H1 (cell line): ENCODE measurements at regions not wholly inside any gene's neighbourhood (a gene's known extent, or its start where the extent isn't known, plus 50 kb on each side); places are given as distances from the start of the nearest gene placed in this dataset.

ENCODE experiments used
- CTCF ChIA-PET: fragments of 300-600 bp; sonication (Branson Sonifier 250); formaldehyde crosslinking; loops from one replicate; lab custom pipeline; 2021; ENCODE audit not compliant: partially characterized antibody; lab: Charles Lee
- POLR2A ChIA-PET: fragments of 300-600 bp; sonication (Branson Sonifier 250); formaldehyde crosslinking; loops from one replicate; lab custom pipeline; 2021; ENCODE audit warnings: inconsistent platforms; ENCODE audit not compliant: partially characterized antibody; lab: Charles Lee
- DNase-seq, 2 experiments: peaks; one replicate each; pipeline versions ENCODE4 v3.0.0 to v3.0.0-alpha.2; 2010 to 2022; ENCODE audit warnings: low spot score in 2 of 2, low read depth in 1 of 2, mixed read lengths in 1 of 2
- FAIRE-seq: peaks from 2 replicates; lab custom pipeline; 2011; peaks lifted over from hg19 to GRCh38; lab: Jason Lieb, UNC
- H2AFZ ChIP-seq: 2 replicates; pipeline ENCODE4 v1.8.1; 2012; ENCODE audit warnings: low read length, inconsistent platforms
- H2AK5ac ChIP-seq: 2 replicates; pipeline ENCODE4 v1.6.1; 2013; ENCODE audit warnings: low read depth, low read length
- H2BK120ac ChIP-seq: replicated peaks from 2 replicates; pipeline ENCODE3; 2013; ENCODE audit warnings: low read depth, low read length, inconsistent platforms
- H2BK12ac ChIP-seq: 2 replicates; pipeline ENCODE4 v1.6.1; 2013; ENCODE audit warnings: low read depth, low read length
- H2BK15ac ChIP-seq: 2 replicates; pipeline ENCODE4 v1.6.1; 2013; ENCODE audit warnings: low read length
- H2BK20ac ChIP-seq: 2 replicates; pipeline ENCODE4 v1.6.1; 2013; ENCODE audit warnings: low read length
- H2BK5ac ChIP-seq: 2 replicates; pipeline ENCODE4 v1.6.1; 2013; ENCODE audit warnings: low read depth, low read length
- H3K14ac ChIP-seq: 2 replicates; pipeline ENCODE4 v1.6.1; 2013; ENCODE audit warnings: inconsistent platforms; ENCODE audit not compliant: insufficient read length
- H3K18ac ChIP-seq: 2 replicates; pipeline ENCODE4 v1.6.1; 2013; ENCODE audit warnings: low read length; ENCODE audit errors: extremely low read depth
- H3K23ac ChIP-seq: 2 replicates; pipeline ENCODE4 v1.6.1; 2013; ENCODE audit warnings: inconsistent platforms; ENCODE audit not compliant: insufficient read length
- H3K23me2 ChIP-seq: 2 replicates; pipeline ENCODE4 v1.6.1; 2013; ENCODE audit warnings: low read depth, low read length
- H3K27ac ChIP-seq: 2 replicates; pipeline ENCODE4 v1.6.1; 2011; ENCODE audit warnings: low read depth, low read length, inconsistent platforms
- H3K27me3 ChIP-seq, 4 experiments: replicated peaks in 1 of 4; 1 replicate in 1 of 4; 2 replicates in 3 of 4; pipeline versions ENCODE4 v1.6.1 to v1.8.1; 2011 to 2013; ENCODE audit warnings: low read length in 3 of 4, mild to moderate bottlenecking in 3 of 4, inconsistent platforms in 2 of 4, mixed read lengths in 2 of 4, moderate library complexity in 1 of 4; ENCODE audit not compliant: control insufficient read depth in 3 of 4, insufficient read depth in 3 of 4; ENCODE audit errors: extremely low read depth in 1 of 4
- H3K36me3 ChIP-seq, 4 experiments: 2 replicates each; pipeline versions ENCODE4 v1.6.1 to v1.8.1; 2011 to 2013; ENCODE audit warnings: mild to moderate bottlenecking in 4 of 4, low read length in 3 of 4, moderate library complexity in 2 of 4, control low read depth in 1 of 4, inconsistent platforms in 1 of 4; ENCODE audit not compliant: insufficient read depth in 4 of 4, control insufficient read depth in 2 of 4
- H3K4ac ChIP-seq: replicated peaks from 2 replicates; pipeline ENCODE3; 2013; ENCODE audit warnings: low read length, low read depth, mixed read lengths, inconsistent platforms; ENCODE audit not compliant: insufficient read length
- H3K4me1 ChIP-seq, 4 experiments: replicated peaks in 1 of 4; 1 replicate in 1 of 4; 2 replicates in 3 of 4; pipeline versions ENCODE4 v1.6.1 to v1.8.1; 2011 to 2013; ENCODE audit warnings: low read length in 3 of 4, inconsistent platforms in 2 of 4, mixed read lengths in 1 of 4; ENCODE audit not compliant: insufficient read depth in 4 of 4, control insufficient read depth in 3 of 4
- H3K4me2 ChIP-seq, 2 experiments: 2 replicates each; pipeline versions ENCODE4 v1.6.1 to v1.8.1; 2011 to 2013; ENCODE audit warnings: low read depth in 2 of 2, low read length in 2 of 2, control low read depth in 1 of 2, inconsistent platforms in 1 of 2, mild to moderate bottlenecking in 1 of 2; ENCODE audit not compliant: insufficient read depth in 1 of 2
- H3K4me3 ChIP-seq, 4 experiments: fragments of 200-600, 300-600 bp in 1 of 4; sonication (generic), shearing (Covaris generic), sonication (Bioruptor Twin) in 1 of 4; 2 replicates each; pipeline versions ENCODE4 v1.5.1 to v1.8.1; 2011 to 2016; ENCODE audit warnings: low read length in 4 of 4, low read depth in 3 of 4, control low read depth in 2 of 4, inconsistent platforms in 2 of 4, mild to moderate bottlenecking in 2 of 4, mixed read lengths in 1 of 4, moderate library complexity in 1 of 4; ENCODE audit not compliant: insufficient read depth in 2 of 4; ENCODE audit errors: extremely low read depth in 1 of 4
- H3K56ac ChIP-seq: replicated peaks from 2 replicates; pipeline ENCODE3; 2013; ENCODE audit warnings: low read depth, mild to moderate bottlenecking, mixed read lengths, low read length, inconsistent platforms; ENCODE audit not compliant: insufficient read length
- H3K79me1 ChIP-seq: 2 replicates; pipeline ENCODE4 v1.6.1; 2013; ENCODE audit warnings: low read depth, low read length, control low read depth
- H3K79me2 ChIP-seq, 2 experiments: 2 replicates each; pipeline versions ENCODE4 v1.6.1 to v1.8.1; 2012 to 2013; ENCODE audit warnings: low read length in 2 of 2, mild to moderate bottlenecking in 2 of 2, inconsistent platforms in 1 of 2; ENCODE audit not compliant: insufficient read depth in 2 of 2, control insufficient read depth in 1 of 2
- H3K9ac ChIP-seq, 4 experiments: replicated peaks in 1 of 4; 1 replicate in 1 of 4; 2 replicates in 3 of 4; pipeline versions ENCODE4 v1.6.1 to v1.8.1; 2011 to 2013; ENCODE audit warnings: low read depth in 3 of 4, low read length in 3 of 4, control low read depth in 2 of 4, mild to moderate bottlenecking in 2 of 4, moderate library complexity in 2 of 4, inconsistent platforms in 1 of 4; ENCODE audit errors: extremely low read depth in 1 of 4
- H3K9me3 ChIP-seq, 2 experiments: 2 replicates each; pipeline versions ENCODE4 v1.6.1 to v1.8.1; 2012 to 2013; ENCODE audit warnings: mild to moderate bottlenecking in 2 of 2, moderate library complexity in 2 of 2, control low read depth in 1 of 2, inconsistent platforms in 1 of 2, low read depth in 1 of 2, low read length in 1 of 2, mixed read lengths in 1 of 2; ENCODE audit not compliant: insufficient read depth in 2 of 2
- H4K20me1 ChIP-seq, 2 experiments: replicated peaks in 1 of 2; 2 replicates each; pipeline versions ENCODE3 to v1.8.1; 2011 to 2013; ENCODE audit warnings: inconsistent platforms in 2 of 2, low read length in 2 of 2, mild to moderate bottlenecking in 1 of 2; ENCODE audit not compliant: insufficient read depth in 2 of 2, control insufficient read depth in 1 of 2
- H4K5ac ChIP-seq: 2 replicates; pipeline ENCODE4 v1.6.1; 2013; ENCODE audit warnings: low read length, low read depth, mixed read lengths, inconsistent platforms; ENCODE audit not compliant: insufficient read length
- H4K8ac ChIP-seq: 2 replicates; pipeline ENCODE4 v1.8.0; 2013; ENCODE audit warnings: mild to moderate bottlenecking, moderate library complexity, low read length, inconsistent platforms; ENCODE audit not compliant: insufficient read depth; ENCODE audit errors: extremely low read depth
- H4K91ac ChIP-seq: replicated peaks from 2 replicates; pipeline ENCODE3; 2013; ENCODE audit warnings: low read length, mixed read lengths, inconsistent platforms; ENCODE audit not compliant: insufficient read length
- ATF3 ChIP-seq: IDR thresholded peaks from 2 replicates; pipeline ENCODE4 v1.6.1; 2011; ENCODE audit warnings: low read depth, mild to moderate bottlenecking, low read length; ENCODE audit not compliant: insufficient read depth
- BCL11A ChIP-seq, 2 experiments: IDR thresholded peaks; one replicate each; pipeline ENCODE4 v1.6.1; 2011; ENCODE audit warnings: low read depth in 2 of 2, low read length in 2 of 2, mild to moderate bottlenecking in 2 of 2
- CBX8 ChIP-seq: fragments of 300-800, 300-1000 bp; sonication (generic); IDR thresholded peaks from 2 replicates; pipeline ENCODE4 v1.7.1; 2016; ENCODE audit warnings: low read depth, low read length, borderline replicate concordance
- CREB1 ChIP-seq: IDR thresholded peaks from 2 replicates; pipeline ENCODE4 v1.6.1; 2012; ENCODE audit warnings: inconsistent platforms
- HDAC6 ChIP-seq: IDR thresholded peaks from one replicate; pipeline ENCODE4 v1.7.1; 2012; ENCODE audit warnings: low read depth, mild to moderate bottlenecking, inconsistent platforms, low read length, moderate library complexity
- NRF1 ChIP-seq: IDR thresholded peaks from 2 replicates; pipeline ENCODE4 v1.6.1; 2011; ENCODE audit warnings: mild to moderate bottlenecking, low read depth, low read length, improper control_type of control experiment
- RNF2 ChIP-seq: fragments of 200-900, 300-1000 bp; sonication (generic); IDR thresholded peaks from 2 replicates; pipeline ENCODE4 v1.7.1; 2016; ENCODE audit warnings: borderline replicate concordance, low read depth, mild to moderate bottlenecking, antibody characterized with exemption, low read length; ENCODE audit not compliant: poor library complexity, severe bottlenecking; ENCODE audit errors: missing control alignments
- SAP30 ChIP-seq: fragments of 300-600 bp; sonication (generic); IDR thresholded peaks from 2 replicates; pipeline ENCODE4 v1.7.1; 2012; ENCODE audit warnings: low read length, moderate library complexity, mild to moderate bottlenecking, inconsistent platforms; ENCODE audit not compliant: insufficient read depth, insufficient replicate concordance
- SIRT6 ChIP-seq: IDR thresholded peaks from one replicate; pipeline ENCODE4 v1.7.1; 2012; ENCODE audit warnings: low read length, inconsistent platforms
- USF2 ChIP-seq: IDR thresholded peaks from 2 replicates; pipeline ENCODE4 v1.6.1; 2011; ENCODE audit warnings: low read length, improper control_type of control experiment
- YY1 ChIP-seq: IDR thresholded peaks from 2 replicates; pipeline ENCODE4 v1.6.1; 2011; ENCODE audit warnings: low read depth, mild to moderate bottlenecking, low read length
- WGBS, 2 experiments: shearing (Covaris generic) in 1 of 2; methylation state at CpG; one replicate each; pipeline versions ENCODE4 v1.1.6 to v1.1.7; 2013 to 2015; ENCODE audit warnings: low lambda C conversion rate in 2 of 2, mixed read lengths in 2 of 2, inconsistent platforms in 1 of 2, low coverage in 1 of 2, missing lambda C conversion rate in 1 of 2; ENCODE audit not compliant: insufficient replicate concordance in 2 of 2, insufficient coverage in 1 of 2, insufficient read length in 1 of 2; ENCODE audit errors: extremely low coverage in 1 of 2, missing lambda C conversion rate in 1 of 2; 5-methylcytosine and 5-hydroxymethylcytosine counted together

DNA sequence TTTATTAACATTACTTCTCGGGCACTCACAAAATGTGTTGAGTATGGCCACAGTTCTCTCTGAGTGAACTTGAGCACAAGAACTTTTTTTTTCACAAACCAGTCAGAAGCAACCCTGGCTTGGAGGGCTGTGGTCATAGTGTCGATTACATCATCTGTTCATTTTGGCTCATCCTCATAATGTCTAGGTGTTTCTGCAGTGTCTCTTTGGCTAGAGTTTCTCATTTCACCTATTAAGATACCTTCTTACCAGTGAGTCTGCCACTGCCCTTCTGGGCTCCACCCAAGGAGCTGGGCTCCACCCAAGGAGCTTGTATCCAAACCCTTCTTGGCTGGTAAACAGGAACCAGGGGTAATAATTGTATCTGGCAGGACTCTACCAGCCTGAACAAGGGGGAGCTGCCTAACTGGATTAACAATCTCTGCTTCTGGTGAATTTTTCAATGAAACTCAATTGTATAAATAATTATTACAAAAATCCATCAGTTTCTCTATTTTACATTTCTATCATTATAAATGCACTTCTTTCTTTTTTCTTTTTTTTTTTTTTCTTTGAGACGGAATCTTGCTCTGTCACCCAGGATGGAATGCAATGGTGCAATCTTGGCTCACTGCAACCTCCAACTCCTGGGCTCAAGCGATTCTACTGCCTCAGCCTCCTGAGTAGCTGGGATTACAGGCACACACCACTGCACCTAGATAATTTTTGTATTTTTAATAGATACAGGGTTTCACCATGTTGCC lies 667.7 kb upstream of the SLIT2 start:
- CTCF ChIA-PET: no interaction called here
- no peak overlapping the region for H3K4ac ChIP-seq
- H3K56ac ChIP-seq: no peak overlapping the region
- H3K9me3 ChIP-seq: no peaks in the 10 kb centered on the region
- no peak overlapping the region for H3K18ac ChIP-seq
- no peak overlapping the region for H3K4me2 ChIP-seq
- H4K91ac ChIP-seq: no peak overlapping the region
- no peaks in the 10 kb centered on the region for H3K27me3 ChIP-seq
- H3K79me1 ChIP-seq: no peaks in the 10 kb centered on the region
- H2AFZ ChIP-seq: no peak overlapping the region
- H4K8ac ChIP-seq: no peak overlapping the region
- H2BK20ac ChIP-seq: no peak overlapping the region
- no peak overlapping the region for H2BK120ac ChIP-seq
- peaks cover 2% of the 10 kb centered on the region; the same call in 1 of the 2 replicates for H3K23me2 ChIP-seq
- no peak overlapping the region for H3K4me3 ChIP-seq
- H2BK12ac ChIP-seq: no peak overlapping the region
- WGBS, 2 experiments: 82% methylated on average over 3 of the region's 4 CpGs; no CpG with 5 or more reads in 1 of the 2 experiments
- FAIRE-seq (no peak), DNase-seq (no peak)
- no peak overlapping the region for H2BK15ac ChIP-seq
- POLR2A ChIA-PET: no interaction called here
- H3K14ac ChIP-seq: no peak overlapping the region
- no peak overlapping the region for H3K23ac ChIP-seq
- no peak overlapping the region for H3K27ac ChIP-seq
- no peak overlapping the region for H2BK5ac ChIP-seq
- H4K5ac ChIP-seq: no peak overlapping the region
- H3K36me3 ChIP-seq: no peaks in the 10 kb centered on the region
- no peaks in the 10 kb centered on the region for H3K79me2 ChIP-seq
- H3K4me1 ChIP-seq: no peaks in the 10 kb centered on the region
- H2AK5ac ChIP-seq: no peak overlapping the region
- no peak overlapping the region for H3K9ac ChIP-seq
- no peaks in the 10 kb centered on the region for H4K20me1 ChIP-seq
- no peak for TF ChIP-seq HDAC6
- no peak for TF ChIP-seq USF2
- TF ChIP-seq RNF2: no peak
- TF ChIP-seq ATF3: no peak
- no peak for TF ChIP-seq YY1
- no peak for TF ChIP-seq SIRT6
- TF ChIP-seq NRF1: no peak
- TF ChIP-seq CREB1: no peak
- TF ChIP-seq CBX8: no peak
- TF ChIP-seq SAP30: no peak
- no peak for TF ChIP-seq BCL11A (IDR thresholded peaks at IDR 0.05; ENCODE audit: low read depth in 2 of 2, low read length in 2 of 2)
